Lower leg skin (tissue), 4 donors: ENCODE measurements at regions not wholly inside any gene's neighbourhood (a gene's known extent, or its start where the extent isn't known, plus 50 kb on each side); places are given as distances from the start of the nearest gene placed in this dataset.

Source experiments
- DNase-seq, 2 donors: peaks; one replicate each; pipeline ENCODE4 v3.0.0-alpha.2; 2019; ENCODE audit warnings: low spot score in 2 of 2
- H3K4me3 ChIP-seq: fragments of 200-600 bp; sonication (generic); 2 replicates; pipeline ENCODE4 v1.5.1; 2017; ENCODE audit warnings: mild to moderate bottlenecking, low read depth; ENCODE audit not compliant: poor library complexity, severe bottlenecking
- POLR2A ChIP-seq, 2 donors: fragments of 450-650 bp; IDR thresholded peaks; one replicate each; pipeline ENCODE4 v1.6.1; 2016 to 2017; ENCODE audit warnings: antibody characterized with exemption in 2 of 2, mild to moderate bottlenecking in 1 of 2, moderate library complexity in 1 of 2
- WGBS, 2 donors: methylation state at CpG; one replicate each; pipeline ENCODE4 v1.1.5; 2018; 5-methylcytosine and 5-hydroxymethylcytosine counted together
- intact Hi-C: fragments of 100-400 bp; cut with DNase I; formaldehyde crosslinking; loops from one replicate; pipeline ENCODE4 v1.15.0; 2023; ENCODE audit warnings: low total_unique reads
- TF ChIP-seq, protein P1 (sequence below), 3 donors: fragments of 450-650 bp; IDR thresholded peaks; one replicate each; pipeline ENCODE4 v1.5.1; 2016; ENCODE audit warnings: antibody characterized with exemption in 3 of 3, mild to moderate bottlenecking in 3 of 3, moderate library complexity in 2 of 3

DNA sequence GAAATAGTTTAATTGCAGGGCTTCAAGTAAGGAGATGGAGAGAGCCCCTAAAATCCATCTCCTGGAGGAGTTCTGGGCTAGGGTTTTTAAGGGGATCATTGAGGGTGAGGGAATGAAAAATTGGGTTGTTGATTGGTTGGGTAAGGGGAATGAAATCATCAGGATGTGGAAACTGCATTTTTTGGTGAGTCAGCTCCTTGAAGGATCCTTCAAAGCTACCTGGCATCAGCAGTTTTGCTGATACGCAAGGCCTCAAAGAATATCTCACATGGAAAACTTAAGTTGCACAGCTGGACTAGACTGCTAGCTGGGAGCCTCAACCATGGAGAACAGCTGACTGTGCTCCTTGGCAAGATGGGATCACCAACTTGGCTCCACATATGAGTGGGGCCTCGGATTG lies 136.7 kb downstream of the FGF10 start:
- DNase-seq = no peak
- TF ChIP-seq, protein P1, sequence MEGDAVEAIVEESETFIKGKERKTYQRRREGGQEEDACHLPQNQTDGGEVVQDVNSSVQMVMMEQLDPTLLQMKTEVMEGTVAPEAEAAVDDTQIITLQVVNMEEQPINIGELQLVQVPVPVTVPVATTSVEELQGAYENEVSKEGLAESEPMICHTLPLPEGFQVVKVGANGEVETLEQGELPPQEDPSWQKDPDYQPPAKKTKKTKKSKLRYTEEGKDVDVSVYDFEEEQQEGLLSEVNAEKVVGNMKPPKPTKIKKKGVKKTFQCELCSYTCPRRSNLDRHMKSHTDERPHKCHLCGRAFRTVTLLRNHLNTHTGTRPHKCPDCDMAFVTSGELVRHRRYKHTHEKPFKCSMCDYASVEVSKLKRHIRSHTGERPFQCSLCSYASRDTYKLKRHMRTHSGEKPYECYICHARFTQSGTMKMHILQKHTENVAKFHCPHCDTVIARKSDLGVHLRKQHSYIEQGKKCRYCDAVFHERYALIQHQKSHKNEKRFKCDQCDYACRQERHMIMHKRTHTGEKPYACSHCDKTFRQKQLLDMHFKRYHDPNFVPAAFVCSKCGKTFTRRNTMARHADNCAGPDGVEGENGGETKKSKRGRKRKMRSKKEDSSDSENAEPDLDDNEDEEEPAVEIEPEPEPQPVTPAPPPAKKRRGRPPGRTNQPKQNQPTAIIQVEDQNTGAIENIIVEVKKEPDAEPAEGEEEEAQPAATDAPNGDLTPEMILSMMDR (IDR thresholded peaks at IDR 0.05) = no peak
- no peak for TF ChIP-seq POLR2A (IDR thresholded peaks at IDR 0.05)
- 69 to 80% methylated on average over 2 of the region's 2 CpGs for WGBS, 2 donors
- no peak overlapping the region for H3K4me3 ChIP-seq
- intact Hi-C loops = no loop called here

DNA sequence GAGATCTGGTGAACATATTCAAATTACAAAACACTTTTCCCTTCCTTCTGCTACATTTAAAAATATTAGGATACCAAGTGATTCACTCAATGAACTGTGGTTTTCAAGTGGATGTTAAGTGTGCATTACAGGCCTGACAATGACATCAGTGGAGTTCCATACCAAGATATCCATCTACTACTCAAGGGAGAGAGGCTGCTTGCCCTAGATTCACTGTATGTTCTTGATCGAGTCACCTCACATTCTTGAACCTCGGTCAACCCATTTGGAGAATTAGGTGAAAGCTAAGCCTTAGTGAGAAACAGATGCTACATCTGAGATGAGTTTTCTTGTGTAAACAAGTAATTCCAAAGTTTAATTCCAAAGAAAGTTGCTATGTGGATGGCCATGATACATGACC lies 142.2 kb downstream of the FGF10 start:
- WGBS, 2 donors = 60 to 75% methylated on average over 2 of the region's 2 CpGs
- no peak for DNase-seq
- no peak overlapping the region for H3K4me3 ChIP-seq
- intact Hi-C loops = no loop called here
- TF ChIP-seq, protein P1 (IDR thresholded peaks at IDR 0.05) = no peak
- no peak for TF ChIP-seq POLR2A (IDR thresholded peaks at IDR 0.05)

DNA sequence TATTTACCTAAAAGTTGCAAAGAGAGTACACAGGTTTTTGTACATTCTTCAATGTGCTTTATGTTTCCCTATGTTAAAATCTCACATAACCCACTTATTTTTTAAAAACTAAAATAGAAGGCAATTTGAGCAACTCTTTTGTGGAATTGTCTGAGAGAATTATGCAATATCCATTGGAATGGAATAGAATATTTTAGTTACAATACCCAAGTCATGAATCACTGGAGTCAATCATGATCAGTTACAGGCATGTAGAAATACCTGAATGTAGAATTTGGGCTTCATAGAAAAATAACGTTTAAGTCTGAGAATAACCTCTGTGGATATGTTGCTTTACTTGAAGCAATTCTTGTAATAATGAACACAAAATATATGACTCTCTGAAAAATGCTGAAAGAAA lies 143.3 kb downstream of the FGF10 start:
- intact Hi-C loops = no loop called here
- no peak for DNase-seq
- TF ChIP-seq, protein P1 (IDR thresholded peaks at IDR 0.05) = no peak
- TF ChIP-seq POLR2A (IDR thresholded peaks at IDR 0.05) = no peak
- WGBS, 2 donors = 67 to 84% methylated on average over 1 of the region's 1 CpG
- no peak overlapping the region for H3K4me3 ChIP-seq

DNA sequence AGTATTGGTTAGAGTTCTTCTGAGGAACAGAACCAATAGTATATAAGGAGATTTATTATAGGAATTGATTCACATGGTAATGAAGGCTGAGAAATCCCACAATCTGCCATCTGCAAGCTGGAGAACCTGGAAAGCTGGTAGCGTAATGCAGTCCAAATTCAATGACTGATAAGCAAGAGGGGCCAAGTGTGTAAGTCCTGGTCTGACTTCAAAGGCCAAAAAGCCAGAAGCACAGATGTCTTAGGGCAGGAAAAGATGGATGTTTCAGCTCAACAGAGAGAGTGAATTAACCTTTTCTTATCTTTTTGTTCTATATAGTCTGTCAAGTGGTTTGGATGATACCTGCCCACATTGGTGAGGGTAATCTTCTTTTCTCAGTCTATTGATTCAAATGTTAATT lies 146.4 kb downstream of the FGF10 start:
- 94 to 97% methylated on average over 1 of the region's 1 CpG for WGBS, 2 donors
- no peak overlapping the region for H3K4me3 ChIP-seq
- DNase-seq = no peak
- intact Hi-C loops = no loop called here
- no peak for TF ChIP-seq POLR2A (IDR thresholded peaks at IDR 0.05)
- TF ChIP-seq, protein P1 (IDR thresholded peaks at IDR 0.05) = no peak

DNA sequence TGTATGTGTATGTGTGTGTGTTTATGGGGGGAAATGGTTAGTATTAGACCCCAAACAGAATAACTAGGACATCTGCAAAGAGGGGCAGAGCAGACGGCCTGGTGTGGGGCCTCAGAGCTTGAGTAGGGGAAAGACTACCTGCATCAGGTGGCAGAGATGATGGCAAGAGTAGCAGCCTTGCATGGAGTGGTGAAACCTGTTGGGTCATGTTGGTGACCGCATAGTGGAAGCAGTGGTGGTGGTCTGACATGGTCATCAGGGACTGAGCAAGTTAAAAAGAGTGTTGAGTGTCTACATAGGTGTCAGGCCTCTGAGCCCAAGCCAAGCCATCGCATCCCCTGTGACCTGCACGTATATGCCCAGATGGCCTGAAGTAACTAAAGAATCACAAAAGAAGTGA lies 153.2 kb downstream of the FGF10 start:
- WGBS, 2 donors = 89 to 93% methylated on average over 4 of the region's 4 CpGs
- no peak overlapping the region for H3K4me3 ChIP-seq
- intact Hi-C loops = no loop called here
- TF ChIP-seq POLR2A (IDR thresholded peaks at IDR 0.05) = no peak
- TF ChIP-seq, protein P1 (IDR thresholded peaks at IDR 0.05) = no peak
- no peak for DNase-seq

DNA sequence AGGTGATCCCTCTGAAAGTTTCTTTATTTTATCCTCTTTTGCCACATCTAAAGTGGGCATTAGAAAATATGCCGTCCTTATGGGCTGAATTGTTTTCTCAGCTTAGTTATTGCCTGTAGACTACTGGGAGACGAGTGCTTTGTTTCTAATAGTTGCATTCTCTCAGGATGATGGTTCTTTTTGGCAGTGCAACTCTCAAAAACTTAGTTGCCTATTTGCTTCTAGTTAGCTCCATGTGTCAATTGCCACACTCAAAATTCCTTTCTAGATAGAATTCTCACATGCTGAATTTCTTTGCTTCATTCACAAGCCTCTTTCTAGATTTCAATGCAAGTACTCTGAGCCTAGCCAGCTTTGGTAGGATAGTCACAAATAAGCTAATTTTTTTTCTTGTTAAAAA lies 155.5 kb downstream of the FGF10 start:
- TF ChIP-seq POLR2A (IDR thresholded peaks at IDR 0.05) = no peak
- TF ChIP-seq, protein P1 (IDR thresholded peaks at IDR 0.05) = no peak
- intact Hi-C loops = no loop called here
- DNase-seq = no peak
- no peak overlapping the region for H3K4me3 ChIP-seq
- WGBS, 2 donors = 62 to 68% methylated on average over 2 of the region's 2 CpGs
